ENCODE measurements at regions not wholly inside any gene's neighbourhood (a gene's known extent, or its start where the extent isn't known, plus 50 kb on each side); places are given as distances from the start of the nearest gene placed in this dataset.

- Histone ChIP-seq H3K9me2 (replicated peaks; ENCODE audit: insufficient read depth) (no peaks in the 10 kb centered on the region), H3K4me3 (no peak overlapping the region), H3K79me2 (no peaks in the 10 kb centered on the region), H2AFZ (no peak overlapping the region), H3K4me1 (ENCODE audit: insufficient read depth) (peaks cover 8% of the 10 kb centered on the region), H3K36me3 (replicated peaks; ENCODE audit: insufficient read depth, low read depth) (no peaks in the 10 kb centered on the region), H3K27me3 (no peaks in the 10 kb centered on the region), H4K20me1 (ENCODE audit: insufficient read depth, poor library complexity, severe bottlenecking) (no peaks in the 10 kb centered on the region), H3K27ac (no peak overlapping the region), H3K9me3 (ENCODE audit: low read depth) (no peaks in the 10 kb centered on the region), H3K4me2 (no peak overlapping the region)
- TF ChIP-seq EZH2phosphoT487 (IDR thresholded peaks at IDR 0.05; ENCODE audit: low read depth, severe bottlenecking, unreplicated experiment) (no peak), EZH2 (IDR thresholded peaks at IDR 0.05; ENCODE audit: borderline replicate concordance) (no peak)
- TF ChIP-seq, protein P1, sequence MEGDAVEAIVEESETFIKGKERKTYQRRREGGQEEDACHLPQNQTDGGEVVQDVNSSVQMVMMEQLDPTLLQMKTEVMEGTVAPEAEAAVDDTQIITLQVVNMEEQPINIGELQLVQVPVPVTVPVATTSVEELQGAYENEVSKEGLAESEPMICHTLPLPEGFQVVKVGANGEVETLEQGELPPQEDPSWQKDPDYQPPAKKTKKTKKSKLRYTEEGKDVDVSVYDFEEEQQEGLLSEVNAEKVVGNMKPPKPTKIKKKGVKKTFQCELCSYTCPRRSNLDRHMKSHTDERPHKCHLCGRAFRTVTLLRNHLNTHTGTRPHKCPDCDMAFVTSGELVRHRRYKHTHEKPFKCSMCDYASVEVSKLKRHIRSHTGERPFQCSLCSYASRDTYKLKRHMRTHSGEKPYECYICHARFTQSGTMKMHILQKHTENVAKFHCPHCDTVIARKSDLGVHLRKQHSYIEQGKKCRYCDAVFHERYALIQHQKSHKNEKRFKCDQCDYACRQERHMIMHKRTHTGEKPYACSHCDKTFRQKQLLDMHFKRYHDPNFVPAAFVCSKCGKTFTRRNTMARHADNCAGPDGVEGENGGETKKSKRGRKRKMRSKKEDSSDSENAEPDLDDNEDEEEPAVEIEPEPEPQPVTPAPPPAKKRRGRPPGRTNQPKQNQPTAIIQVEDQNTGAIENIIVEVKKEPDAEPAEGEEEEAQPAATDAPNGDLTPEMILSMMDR (IDR thresholded peaks at IDR 0.05; ENCODE audit: poor library complexity): no peak
- WGBS (ENCODE audit: low lambda C conversion rate, missing lambda C conversion rate): 93% methylated on average over 10 of the region's 10 CpGs
- DNase-seq (ENCODE audit: low spot score): no peak
Measured at GRCh38 chr13:44744880-44745633, 168.9 kb upstream of the TSC22D1 start.

DNA sequence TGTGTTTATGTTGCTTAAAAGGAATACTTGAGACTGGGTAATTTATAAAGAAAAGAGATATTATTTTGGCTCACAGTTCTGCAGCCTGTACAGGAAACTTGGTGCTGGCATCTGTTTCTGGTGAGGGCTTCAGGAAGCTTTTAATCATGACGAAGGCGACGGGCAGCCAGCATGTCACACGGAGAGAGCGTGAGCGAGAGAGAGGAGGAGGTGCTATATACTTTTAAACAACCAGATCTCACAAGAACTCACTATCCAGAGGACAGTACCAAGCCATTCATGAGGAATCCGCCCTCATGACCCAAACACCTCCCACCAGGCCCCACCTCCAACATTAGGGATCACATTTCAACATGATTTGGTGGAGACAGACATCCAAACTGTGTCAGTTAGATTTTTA is 163.4 kb upstream of the TSC22D1 start:
- no peaks in the 10 kb centered on the region for H3K9me3 ChIP-seq (ENCODE audit: low read depth)
- H3K9me2 ChIP-seq (replicated peaks; ENCODE audit: insufficient read depth): no peaks in the 10 kb centered on the region
- 68% methylated on average over 7 of the region's 7 CpGs for WGBS (ENCODE audit: low lambda C conversion rate, missing lambda C conversion rate)
- H3K4me3 ChIP-seq: no peak overlapping the region
- TF ChIP-seq EZH2 (IDR thresholded peaks at IDR 0.05; ENCODE audit: borderline replicate concordance) (no peak), EZH2phosphoT487 (IDR thresholded peaks at IDR 0.05; ENCODE audit: low read depth, severe bottlenecking, unreplicated experiment) (no peak)
- TF ChIP-seq, protein P1 (IDR thresholded peaks at IDR 0.05; ENCODE audit: poor library complexity): no peak
- no peaks in the 10 kb centered on the region for H3K27me3 ChIP-seq
- H3K4me2 ChIP-seq: no peak overlapping the region
- no peak for DNase-seq (ENCODE audit: low spot score)
- H3K4me1 ChIP-seq (ENCODE audit: insufficient read depth): no peaks in the 10 kb centered on the region
- H4K20me1 ChIP-seq (ENCODE audit: insufficient read depth, poor library complexity, severe bottlenecking): no peaks in the 10 kb centered on the region
- H3K36me3 ChIP-seq (replicated peaks; ENCODE audit: insufficient read depth, low read depth): no peaks in the 10 kb centered on the region
- no peak overlapping the region for H3K27ac ChIP-seq
- no peak overlapping the region for H2AFZ ChIP-seq
- H3K79me2 ChIP-seq: no peaks in the 10 kb centered on the region

DNA sequence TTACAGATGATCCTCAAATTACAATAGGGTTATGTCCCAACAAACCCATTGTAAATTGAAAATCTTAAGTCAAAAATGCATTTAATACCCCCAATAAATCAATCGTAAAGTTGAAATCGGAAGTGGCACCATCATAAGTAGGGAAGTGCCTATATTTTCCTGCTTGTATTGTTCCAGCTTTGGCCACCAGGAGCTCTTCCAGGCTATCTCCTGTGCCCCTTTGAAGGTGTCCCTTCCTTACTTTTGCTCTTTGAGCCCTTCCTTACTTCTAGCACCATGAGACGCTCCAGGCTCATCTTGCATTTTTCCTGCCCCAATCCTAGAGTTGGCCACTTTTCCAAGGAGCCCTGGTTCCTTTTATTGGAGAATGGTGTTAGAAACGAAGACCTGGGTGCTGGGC is 163.0 kb upstream of the TSC22D1 start:
- Histone ChIP-seq H4K20me1 (ENCODE audit: insufficient read depth, poor library complexity, severe bottlenecking) (no peaks in the 10 kb centered on the region), H3K4me1 (ENCODE audit: insufficient read depth) (no peaks in the 10 kb centered on the region), H3K27me3 (no peaks in the 10 kb centered on the region), H3K36me3 (replicated peaks; ENCODE audit: insufficient read depth, low read depth) (no peaks in the 10 kb centered on the region), H2AFZ (no peak overlapping the region), H3K9me3 (ENCODE audit: low read depth) (no peaks in the 10 kb centered on the region), H3K27ac (no peak overlapping the region), H3K4me3 (no peak overlapping the region), H3K4me2 (no peak overlapping the region), H3K9me2 (replicated peaks; ENCODE audit: insufficient read depth) (no peaks in the 10 kb centered on the region), H3K79me2 (no peaks in the 10 kb centered on the region)
- TF ChIP-seq EZH2phosphoT487 (IDR thresholded peaks at IDR 0.05; ENCODE audit: low read depth, severe bottlenecking, unreplicated experiment): no peak
- no peak for TF ChIP-seq EZH2 (IDR thresholded peaks at IDR 0.05; ENCODE audit: borderline replicate concordance)
- TF ChIP-seq, protein P1 (IDR thresholded peaks at IDR 0.05; ENCODE audit: poor library complexity): peak; percentile 6
- no peak for DNase-seq (ENCODE audit: low spot score)
- 76% methylated on average over 4 of the region's 4 CpGs for WGBS (ENCODE audit: low lambda C conversion rate, missing lambda C conversion rate)
